ENCODE measurements at regions not wholly inside any gene's neighbourhood (a gene's known extent, or its start where the extent isn't known, plus 50 kb on each side); places are given as distances from the start of the nearest gene placed in this dataset.

DNA sequence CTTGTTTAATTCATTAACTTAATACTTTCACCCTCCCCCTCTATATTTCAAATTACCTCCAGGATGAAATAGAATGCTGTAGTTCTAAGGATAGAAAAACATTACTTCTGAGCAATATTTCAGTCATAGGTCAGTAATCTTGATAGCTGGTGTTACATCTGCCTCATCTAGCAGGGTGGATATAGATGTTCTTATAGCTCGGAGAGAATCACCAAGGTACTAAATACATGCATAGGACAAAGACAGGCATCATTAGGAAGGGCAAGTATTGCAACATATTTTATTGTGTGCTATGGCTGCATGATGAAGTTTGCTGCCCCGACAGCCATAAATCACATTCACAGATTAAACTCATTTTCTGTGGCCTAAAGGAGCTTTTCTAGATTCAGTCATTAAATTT, 601.0 kb downstream of the FGF9 start:
- TF ChIP-seq POLR2A (IDR thresholded peaks at IDR 0.05): no peak
- TF ChIP-seq, protein P1, sequence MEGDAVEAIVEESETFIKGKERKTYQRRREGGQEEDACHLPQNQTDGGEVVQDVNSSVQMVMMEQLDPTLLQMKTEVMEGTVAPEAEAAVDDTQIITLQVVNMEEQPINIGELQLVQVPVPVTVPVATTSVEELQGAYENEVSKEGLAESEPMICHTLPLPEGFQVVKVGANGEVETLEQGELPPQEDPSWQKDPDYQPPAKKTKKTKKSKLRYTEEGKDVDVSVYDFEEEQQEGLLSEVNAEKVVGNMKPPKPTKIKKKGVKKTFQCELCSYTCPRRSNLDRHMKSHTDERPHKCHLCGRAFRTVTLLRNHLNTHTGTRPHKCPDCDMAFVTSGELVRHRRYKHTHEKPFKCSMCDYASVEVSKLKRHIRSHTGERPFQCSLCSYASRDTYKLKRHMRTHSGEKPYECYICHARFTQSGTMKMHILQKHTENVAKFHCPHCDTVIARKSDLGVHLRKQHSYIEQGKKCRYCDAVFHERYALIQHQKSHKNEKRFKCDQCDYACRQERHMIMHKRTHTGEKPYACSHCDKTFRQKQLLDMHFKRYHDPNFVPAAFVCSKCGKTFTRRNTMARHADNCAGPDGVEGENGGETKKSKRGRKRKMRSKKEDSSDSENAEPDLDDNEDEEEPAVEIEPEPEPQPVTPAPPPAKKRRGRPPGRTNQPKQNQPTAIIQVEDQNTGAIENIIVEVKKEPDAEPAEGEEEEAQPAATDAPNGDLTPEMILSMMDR (IDR thresholded peaks at IDR 0.05): no peak

Measured in lower leg skin (tissue), 3 donors.